GM12878 (cell line): ENCODE measurements at regions not wholly inside any gene's neighbourhood (a gene's known extent, or its start where the extent isn't known, plus 50 kb on each side); places are given as distances from the start of the nearest gene placed in this dataset.

ENCODE experiments used
- CTCF ChIP-seq, 3 experiments: IDR thresholded peaks in 2 of 3; conservative IDR thresholded peaks in 1 of 3; 2 replicates each; pipeline ENCODE4 v1.5.1; 2011; ENCODE audit warnings: low read depth in 3 of 3, low read length in 3 of 3, mild to moderate bottlenecking in 3 of 3, control low read depth in 2 of 3, moderate library complexity in 2 of 3, inconsistent platforms in 1 of 3, mixed read lengths in 1 of 3; ENCODE audit not compliant: control insufficient read depth in 2 of 3, insufficient read depth in 1 of 3; ENCODE audit errors: extremely low read depth in 1 of 3
- NRF1 ChIP-seq: conservative IDR thresholded peaks from 2 replicates; pipeline ENCODE4 v1.6.1; 2011; ENCODE audit warnings: mild to moderate bottlenecking, low read depth, low read length, improper control_type of control experiment
- POLR2A ChIP-seq: IDR thresholded peaks from 2 replicates; pipeline ENCODE4 v1.6.1; 2011; ENCODE audit warnings: low read depth, mild to moderate bottlenecking, low read length
- REST ChIP-seq: IDR thresholded peaks from 2 replicates; pipeline ENCODE4 v1.6.1; 2012; ENCODE audit warnings: mild to moderate bottlenecking, low read depth, low read length
- ZNF274 ChIP-seq: IDR thresholded peaks from one replicate; pipeline ENCODE4 v1.8.0; 2011; ENCODE audit not compliant: insufficient read length, insufficient read depth
- TF ChIP-seq, protein P1 (sequence below): IDR thresholded peaks from 2 replicates; pipeline ENCODE4 v1.6.1; 2012; ENCODE audit warnings: low read depth, low read length, improper control_type of control experiment
- TF ChIP-seq, protein P2 (sequence below): fragments of 450-650 bp; IDR thresholded peaks from 2 replicates; pipeline ENCODE4 v1.6.1; 2017; ENCODE audit warnings: mild to moderate bottlenecking, moderate library complexity

GRCh38 chr1:198447468-198447867 lies 93.0 kb downstream of the ATP6V1G3 start:
- TF ChIP-seq, protein P1, sequence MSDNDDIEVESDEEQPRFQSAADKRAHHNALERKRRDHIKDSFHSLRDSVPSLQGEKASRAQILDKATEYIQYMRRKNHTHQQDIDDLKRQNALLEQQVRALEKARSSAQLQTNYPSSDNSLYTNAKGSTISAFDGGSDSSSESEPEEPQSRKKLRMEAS = no peak
- no peak for TF ChIP-seq POLR2A
- TF ChIP-seq CTCF (IDR thresholded peaks at IDR 0.05 in 2 of 3, conservative IDR thresholded peaks at IDR 0.05 in 1 of 3; ENCODE audit: control insufficient read depth in 2 of 3, extremely low read depth in 1 of 3, insufficient read depth in 1 of 3, low read depth in 3 of 3, low read length in 3 of 3) = no peak
- no peak for TF ChIP-seq ZNF274
- TF ChIP-seq NRF1 = no peak
- no peak for TF ChIP-seq REST
- TF ChIP-seq, protein P2, sequence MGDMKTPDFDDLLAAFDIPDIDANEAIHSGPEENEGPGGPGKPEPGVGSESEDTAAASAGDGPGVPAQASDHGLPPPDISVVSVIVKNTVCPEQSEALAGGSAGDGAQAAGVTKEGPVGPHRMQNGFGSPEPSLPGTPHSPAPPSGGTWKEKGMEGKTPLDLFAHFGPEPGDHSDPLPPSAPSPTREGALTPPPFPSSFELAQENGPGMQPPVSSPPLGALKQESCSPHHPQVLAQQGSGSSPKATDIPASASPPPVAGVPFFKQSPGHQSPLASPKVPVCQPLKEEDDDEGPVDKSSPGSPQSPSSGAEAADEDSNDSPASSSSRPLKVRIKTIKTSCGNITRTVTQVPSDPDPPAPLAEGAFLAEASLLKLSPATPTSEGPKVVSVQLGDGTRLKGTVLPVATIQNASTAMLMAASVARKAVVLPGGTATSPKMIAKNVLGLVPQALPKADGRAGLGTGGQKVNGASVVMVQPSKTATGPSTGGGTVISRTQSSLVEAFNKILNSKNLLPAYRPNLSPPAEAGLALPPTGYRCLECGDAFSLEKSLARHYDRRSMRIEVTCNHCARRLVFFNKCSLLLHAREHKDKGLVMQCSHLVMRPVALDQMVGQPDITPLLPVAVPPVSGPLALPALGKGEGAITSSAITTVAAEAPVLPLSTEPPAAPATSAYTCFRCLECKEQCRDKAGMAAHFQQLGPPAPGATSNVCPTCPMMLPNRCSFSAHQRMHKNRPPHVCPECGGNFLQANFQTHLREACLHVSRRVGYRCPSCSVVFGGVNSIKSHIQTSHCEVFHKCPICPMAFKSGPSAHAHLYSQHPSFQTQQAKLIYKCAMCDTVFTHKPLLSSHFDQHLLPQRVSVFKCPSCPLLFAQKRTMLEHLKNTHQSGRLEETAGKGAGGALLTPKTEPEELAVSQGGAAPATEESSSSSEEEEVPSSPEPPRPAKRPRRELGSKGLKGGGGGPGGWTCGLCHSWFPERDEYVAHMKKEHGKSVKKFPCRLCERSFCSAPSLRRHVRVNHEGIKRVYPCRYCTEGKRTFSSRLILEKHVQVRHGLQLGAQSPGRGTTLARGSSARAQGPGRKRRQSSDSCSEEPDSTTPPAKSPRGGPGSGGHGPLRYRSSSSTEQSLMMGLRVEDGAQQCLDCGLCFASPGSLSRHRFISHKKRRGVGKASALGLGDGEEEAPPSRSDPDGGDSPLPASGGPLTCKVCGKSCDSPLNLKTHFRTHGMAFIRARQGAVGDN = no peak
